Calu3 (cell line): ENCODE measurements at regions not wholly inside any gene's neighbourhood (a gene's known extent, or its start where the extent isn't known, plus 50 kb on each side); places are given as distances from the start of the nearest gene placed in this dataset.

Source experiments
- BruUV-seq: library from RNA; stranded (reverse); fragments of 400-500 nt; replicated peaks from 2 replicates; lab custom pipeline; 2021; lab: Mats Ljungman, UMichigan
- CTCF ChIA-PET: fragments of 300-600 bp; sonication (Branson Sonifier 250); formaldehyde crosslinking; loops from one replicate; lab custom pipeline; 2022; ENCODE audit warnings: antibody characterized with exemption; lab: Charles Lee
- DNase-seq: peaks from one replicate; pipeline ENCODE4 v3.0.0; 2022
- H3K27ac Mint-ChIP-seq: one replicate; pipeline ENCODE4 v1.8.0; 2022; ENCODE audit warnings: mixed read lengths; ENCODE audit not compliant: unreplicated experiment
- H3K27me3 Mint-ChIP-seq: one replicate; pipeline ENCODE4 v1.8.0; 2022; ENCODE audit warnings: mixed read lengths; ENCODE audit not compliant: unreplicated experiment
- H3K36me3 Mint-ChIP-seq: one replicate; pipeline ENCODE4 v1.8.0; 2022; ENCODE audit warnings: mild to moderate bottlenecking, moderate library complexity, mixed read lengths; ENCODE audit not compliant: insufficient read depth, unreplicated experiment
- H3K4me1 Mint-ChIP-seq: one replicate; pipeline ENCODE4 v1.8.0; 2022; ENCODE audit warnings: mild to moderate bottlenecking, low read depth, mixed read lengths; ENCODE audit not compliant: unreplicated experiment
- H3K4me3 Mint-ChIP-seq: one replicate; pipeline ENCODE4 v1.8.0; 2022; ENCODE audit warnings: mild to moderate bottlenecking, low read depth, moderate library complexity, mixed read lengths; ENCODE audit not compliant: unreplicated experiment
- H3K9me3 Mint-ChIP-seq: one replicate; pipeline ENCODE4 v1.8.0; 2022; ENCODE audit warnings: low read depth, mixed read lengths; ENCODE audit not compliant: unreplicated experiment
- intact Hi-C: fragments of 100-400 bp; cut with micrococcal nuclease; formaldehyde crosslinking; loops from one replicate; pipeline ENCODE4 v1.10.0; 2022; ENCODE audit not compliant: unreplicated experiment
- TF ChIP-seq, protein P1 (sequence below): fragments of 200-600 bp; IDR thresholded peaks from one replicate; pipeline ENCODE4 v1.8.0; 2022; ENCODE audit warnings: antibody characterized with exemption; ENCODE audit not compliant: unreplicated experiment

DNA sequence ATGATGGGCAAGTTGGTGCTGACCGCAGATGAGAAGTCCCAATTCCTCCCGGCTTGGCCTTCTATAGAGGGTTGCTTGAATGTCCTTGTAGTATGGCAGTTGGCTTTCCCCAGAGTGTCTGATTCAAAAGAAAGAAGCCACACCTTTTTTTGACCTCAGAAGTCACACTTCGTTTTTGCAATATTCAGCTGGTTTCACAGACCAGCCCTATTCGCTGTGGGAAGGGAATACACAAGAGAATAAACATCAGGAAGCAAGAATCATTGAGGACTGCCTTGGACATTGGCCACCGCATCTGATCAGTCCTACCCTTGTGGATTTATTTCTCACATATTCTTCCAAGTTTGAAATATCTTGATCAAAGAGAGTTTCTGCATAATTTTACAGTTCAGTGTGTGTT lies 228.6 kb upstream of the SUCLG2 start:
- no peak for DNase-seq
- intact Hi-C loops, result no loop called here
- CTCF ChIA-PET, result no interaction called here
- Mint-ChIP-seq H3K4me3 (no peak overlapping the region), H3K27me3 (no peaks in the 10 kb centered on the region), H3K9me3 (no peaks in the 10 kb centered on the region), H3K36me3 (no peaks in the 10 kb centered on the region), H3K27ac (no peak overlapping the region), H3K4me1 (no peaks in the 10 kb centered on the region)
- BruUV-seq, result no TSS peak
- TF ChIP-seq, protein P1, sequence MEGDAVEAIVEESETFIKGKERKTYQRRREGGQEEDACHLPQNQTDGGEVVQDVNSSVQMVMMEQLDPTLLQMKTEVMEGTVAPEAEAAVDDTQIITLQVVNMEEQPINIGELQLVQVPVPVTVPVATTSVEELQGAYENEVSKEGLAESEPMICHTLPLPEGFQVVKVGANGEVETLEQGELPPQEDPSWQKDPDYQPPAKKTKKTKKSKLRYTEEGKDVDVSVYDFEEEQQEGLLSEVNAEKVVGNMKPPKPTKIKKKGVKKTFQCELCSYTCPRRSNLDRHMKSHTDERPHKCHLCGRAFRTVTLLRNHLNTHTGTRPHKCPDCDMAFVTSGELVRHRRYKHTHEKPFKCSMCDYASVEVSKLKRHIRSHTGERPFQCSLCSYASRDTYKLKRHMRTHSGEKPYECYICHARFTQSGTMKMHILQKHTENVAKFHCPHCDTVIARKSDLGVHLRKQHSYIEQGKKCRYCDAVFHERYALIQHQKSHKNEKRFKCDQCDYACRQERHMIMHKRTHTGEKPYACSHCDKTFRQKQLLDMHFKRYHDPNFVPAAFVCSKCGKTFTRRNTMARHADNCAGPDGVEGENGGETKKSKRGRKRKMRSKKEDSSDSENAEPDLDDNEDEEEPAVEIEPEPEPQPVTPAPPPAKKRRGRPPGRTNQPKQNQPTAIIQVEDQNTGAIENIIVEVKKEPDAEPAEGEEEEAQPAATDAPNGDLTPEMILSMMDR, result no peak

DNA sequence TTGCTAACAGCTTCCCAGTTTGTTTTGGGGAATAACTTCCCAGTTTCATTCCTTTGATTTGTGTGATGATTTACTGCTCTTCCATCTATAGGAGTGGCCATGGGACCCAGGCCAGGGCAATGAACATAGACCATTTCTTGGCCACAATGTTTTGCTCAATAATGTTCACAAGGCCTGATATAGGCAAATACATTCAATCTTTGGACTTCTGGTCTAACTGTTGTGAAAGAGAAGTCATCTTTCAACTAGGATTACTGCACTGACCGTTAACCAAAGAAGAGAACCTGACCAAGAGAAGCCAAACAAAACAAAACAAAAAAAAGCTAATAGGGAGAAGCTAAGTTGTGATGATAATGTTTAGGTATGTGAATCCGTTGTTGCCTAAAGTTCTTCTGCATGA lies 221.8 kb upstream of the SUCLG2 start:
- H3K36me3 Mint-ChIP-seq, result no peaks in the 10 kb centered on the region

DNA sequence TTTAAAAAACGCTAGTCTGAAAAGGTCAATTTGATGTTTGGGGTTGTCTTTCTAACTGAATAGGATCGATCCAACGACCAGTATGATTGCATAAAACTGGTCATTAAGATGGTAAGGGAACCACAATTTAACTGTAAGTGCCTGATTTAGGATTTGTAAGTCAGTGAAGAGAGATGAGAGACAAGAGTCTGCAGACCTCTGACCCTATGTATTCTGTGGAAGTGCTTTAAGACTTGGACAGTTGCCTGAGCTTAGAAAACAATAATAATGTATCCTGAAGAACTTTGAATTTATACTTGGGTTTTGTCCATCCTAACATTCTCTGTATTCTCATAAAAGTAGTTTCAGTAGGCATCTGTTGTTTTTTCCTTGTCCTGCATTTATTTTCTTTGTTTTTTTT lies 221.4 kb upstream of the SUCLG2 start:
- Mint-ChIP-seq H3K4me3 (no peak overlapping the region), H3K27me3 (no peaks in the 10 kb centered on the region), H3K36me3 (no peaks in the 10 kb centered on the region), H3K27ac (peak overlapping the region; percentile 17), H3K9me3 (peaks cover 2% of the 10 kb centered on the region), H3K4me1 (peaks cover 14% of the 10 kb centered on the region)
- intact Hi-C loops, result no loop called here
- CTCF ChIA-PET, result no interaction called here
- no peak for DNase-seq
- TF ChIP-seq, protein P1, result no peak
- BruUV-seq, result no TSS peak

More for the DNA sequence above, 221.8 kb upstream of the SUCLG2 start:
- CTCF ChIA-PET, result no interaction called here
- Mint-ChIP-seq H3K4me3 (no peak overlapping the region), H3K9me3 (peaks cover under 1% of the 10 kb centered on the region), H3K4me1 (peaks cover 14% of the 10 kb centered on the region), H3K27ac (no peak overlapping the region), H3K27me3 (no peaks in the 10 kb centered on the region)
- no TSS peak for BruUV-seq
- DNase-seq, result no peak
- TF ChIP-seq, protein P1, result no peak
- intact Hi-C loops, result no loop called here

DNA sequence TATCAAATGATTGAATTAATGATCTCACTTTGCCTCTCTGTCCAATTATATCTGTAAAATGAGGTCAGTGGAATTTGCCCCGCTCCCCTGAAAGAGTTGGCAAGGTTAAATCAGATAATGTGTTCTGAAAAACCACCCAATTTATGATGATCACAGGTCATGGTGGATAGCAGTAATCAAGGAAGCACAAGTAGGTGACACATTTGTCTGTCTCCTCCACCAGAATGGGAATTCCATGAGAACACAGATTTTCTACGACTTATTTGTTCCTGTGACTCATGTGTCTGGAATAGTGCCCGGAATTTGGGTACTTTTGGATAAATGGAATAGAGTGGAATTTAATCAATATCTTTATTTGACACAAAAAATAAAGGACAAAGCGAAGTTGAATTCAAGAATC lies 220.9 kb upstream of the SUCLG2 start:
- TF ChIP-seq, protein P1, result no peak
- Mint-ChIP-seq H3K27me3 (no peaks in the 10 kb centered on the region), H3K4me3 (no peak overlapping the region), H3K9me3 (peaks cover 2% of the 10 kb centered on the region), H3K27ac (peak overlapping the region; percentile 17), H3K36me3 (no peaks in the 10 kb centered on the region), H3K4me1 (peaks cover 14% of the 10 kb centered on the region)
- CTCF ChIA-PET, result interaction anchor here (0.7 kb wide), 1 partner anchor 10 kb away, joined by 4 read pairs; no protein-coding TSS in a partner anchor
- BruUV-seq, result no TSS peak
- intact Hi-C loops, result no loop called here
- DNase-seq, result peak; percentile 8
